ACHN (cell line): ENCODE measurements at regions not wholly inside any gene's neighbourhood (a gene's known extent, or its start where the extent isn't known, plus 50 kb on each side); places are given as distances from the start of the nearest gene placed in this dataset.
"Not testable (repeated sequence)": the region's sequence is repeated elsewhere in the genome, so short reads cannot be mapped to it uniquely, and the experiment has no call there.

Experiments
- DNase-seq: peaks from one replicate; pipeline ENCODE4 v3.0.0-alpha.2; 2015
- in situ Hi-C: cut with HindIII; loops from 2 replicates; pipeline ENCODE4 v1.10.0; 2017; ENCODE audit warnings: low sequenced_read_pairs, low pct_ligation_motif_present, low pct_unique_long_range_greater_than_20kb

DNA sequence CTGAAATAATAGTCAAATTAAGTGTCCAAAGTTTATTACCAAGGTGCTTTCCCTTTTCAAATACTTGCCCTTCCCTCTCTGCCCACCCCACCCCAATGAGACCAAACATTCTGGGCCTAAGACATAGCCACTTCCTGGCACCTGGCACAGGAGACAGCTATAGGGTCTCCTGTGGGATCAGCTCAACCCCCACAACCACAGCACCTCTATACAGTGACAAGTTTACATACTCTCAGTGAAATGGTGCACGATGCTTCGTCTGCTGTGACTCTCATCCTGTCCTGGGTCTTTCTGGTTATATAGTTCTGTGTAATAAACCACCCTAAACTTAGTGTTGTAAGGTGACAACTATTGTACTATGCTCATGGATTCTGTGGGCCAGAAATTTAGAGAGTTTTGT is 466.2 kb downstream of the FBXO15 start:
- no peak for DNase-seq
- in situ Hi-C loops = no loop called here

GRCh38 chr18:73679941-73680712 is 467.5 kb downstream of the FBXO15 start:
- peak; percentile 9 for DNase-seq
- in situ Hi-C loops = no loop called here

- in situ Hi-C loops = no loop called here
- no peak for DNase-seq
These were observed 470.2 kb downstream of the FBXO15 start for GRCh38 chr18:73677450-73677849.

GRCh38 chr18:73674125-73674865 is 473.3 kb downstream of the FBXO15 start:
- DNase-seq = no peak
- in situ Hi-C loops = no loop called here

DNA sequence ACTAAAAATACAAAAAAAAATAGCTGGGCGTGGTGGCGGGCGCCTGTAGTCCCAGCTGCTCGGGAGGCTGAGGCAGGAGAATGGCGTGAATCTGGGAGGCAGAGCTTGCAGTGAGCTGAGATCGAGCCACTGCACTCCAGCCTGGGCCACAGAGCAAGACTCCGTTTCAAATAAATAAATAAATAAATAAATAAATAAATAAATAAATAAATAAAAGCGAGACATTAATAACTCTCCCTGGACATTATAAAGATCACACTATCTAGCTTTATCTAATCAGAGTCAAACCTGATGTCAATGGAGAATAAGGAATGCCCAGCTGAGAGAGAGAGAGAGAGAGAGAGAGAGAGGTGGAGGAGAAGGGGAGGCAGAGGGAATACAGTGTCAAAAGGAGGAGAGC is 476.2 kb downstream of the FBXO15 start:
- in situ Hi-C loops, DNase-seq: not testable (repeated sequence)

GRCh38 chr18:73670524-73670923 is 477.1 kb downstream of the FBXO15 start:
- no peak for DNase-seq
- in situ Hi-C loops = no loop called here

GRCh38 chr18:73670039-73670438 is 477.6 kb downstream of the FBXO15 start:
- in situ Hi-C loops = no loop called here
- no peak for DNase-seq

DNA sequence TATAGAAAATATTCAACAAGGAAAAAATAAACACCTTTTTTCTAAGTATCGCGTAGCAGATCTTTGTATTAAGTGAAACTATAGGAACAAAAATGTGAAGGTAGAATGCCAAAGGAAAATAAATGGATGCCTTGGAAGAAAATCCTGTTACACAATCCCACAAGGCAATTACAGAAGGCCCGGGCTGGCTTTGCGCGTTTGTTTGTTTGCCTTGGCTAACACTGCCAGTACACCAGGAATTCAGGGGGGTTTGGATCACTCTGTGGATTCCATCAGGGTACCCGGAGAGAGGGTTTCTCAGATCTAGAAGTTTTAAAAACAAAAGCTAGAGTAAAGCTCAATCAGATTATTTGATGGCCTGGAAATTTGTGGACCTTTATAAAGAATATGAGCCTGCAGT is 478.3 kb downstream of the FBXO15 start:
- in situ Hi-C loops = no loop called here
- no peak for DNase-seq

DNA sequence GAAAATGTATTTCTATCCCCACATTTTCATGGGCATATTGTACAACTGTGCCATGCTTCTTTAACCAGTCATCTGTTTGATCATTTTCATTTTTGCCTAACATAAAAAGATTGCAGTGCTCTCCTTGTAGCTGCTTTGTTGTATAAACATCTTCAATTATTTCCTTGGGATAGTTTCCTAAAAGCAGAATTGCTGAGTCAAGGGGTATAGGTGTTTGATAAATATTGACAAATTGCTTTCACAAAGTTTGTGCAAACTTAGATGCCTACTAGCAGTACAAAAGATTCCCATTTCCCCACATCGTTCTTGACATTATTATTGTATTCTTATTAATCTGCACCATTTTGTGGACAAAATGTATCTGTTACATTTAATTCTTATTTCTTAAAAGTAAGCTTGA is 479.6 kb downstream of the FBXO15 start:
- in situ Hi-C loops = no loop called here
- no peak for DNase-seq

DNA sequence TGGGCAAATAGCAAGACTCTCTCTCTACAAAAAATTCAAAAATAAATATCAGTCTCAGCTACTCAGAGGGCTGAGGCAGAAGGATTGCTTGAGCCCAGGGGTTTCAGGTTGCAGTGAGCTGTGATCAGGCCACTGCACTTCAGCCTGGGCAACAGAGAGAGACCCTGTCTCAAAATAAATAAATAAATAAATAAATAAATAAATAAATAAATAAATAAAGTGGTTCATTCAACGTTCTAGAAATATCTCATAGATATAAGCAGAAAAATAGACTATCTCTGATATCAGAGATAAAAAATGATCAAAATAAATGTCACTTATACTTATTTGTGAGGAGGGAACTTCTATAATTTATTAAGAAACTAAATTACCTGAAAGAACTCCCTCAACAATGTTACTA is 480.9 kb downstream of the FBXO15 start:
- DNase-seq = no peak
- in situ Hi-C loops = no loop called here

DNA sequence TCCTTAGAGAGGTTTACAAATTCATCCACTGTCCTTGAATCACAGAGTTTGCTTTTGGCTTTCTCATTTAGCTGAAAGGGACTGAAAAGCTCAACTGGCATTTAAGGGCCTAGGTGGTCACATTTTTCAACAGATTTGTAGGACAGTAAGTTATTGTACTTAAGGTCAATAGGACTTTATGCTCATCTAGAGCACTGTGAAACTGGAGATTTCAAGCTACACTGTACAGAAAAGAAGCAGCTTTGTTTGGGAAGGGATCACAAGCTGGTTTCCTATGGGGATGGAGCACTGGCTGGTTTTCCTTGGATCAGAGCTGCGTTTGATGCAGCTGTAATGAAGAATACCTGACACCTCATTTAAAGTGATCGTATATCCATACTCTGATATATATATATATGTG is 482.7 kb downstream of the FBXO15 start:
- in situ Hi-C loops = no loop called here
- no peak for DNase-seq

DNA sequence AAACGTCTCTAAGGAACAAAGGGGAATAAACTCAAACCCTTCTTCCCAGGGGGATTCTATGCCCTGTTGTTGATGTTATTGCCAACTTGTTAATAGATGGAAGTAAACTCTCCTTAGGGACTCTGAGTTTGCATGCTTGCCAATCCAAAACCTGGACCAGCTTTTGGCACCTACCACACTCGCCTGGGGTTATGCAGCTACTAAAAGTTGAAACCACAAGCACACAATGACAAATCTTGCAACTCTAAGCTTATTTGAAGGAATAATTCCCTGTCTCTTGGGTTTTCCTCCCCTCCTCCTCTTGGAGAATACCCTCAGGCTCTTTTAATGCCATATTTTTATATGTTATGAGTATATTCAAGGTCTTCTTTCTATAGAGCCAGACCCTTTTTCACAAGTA is 484.1 kb downstream of the FBXO15 start:
- no peak for DNase-seq
- in situ Hi-C loops = no loop called here

DNA sequence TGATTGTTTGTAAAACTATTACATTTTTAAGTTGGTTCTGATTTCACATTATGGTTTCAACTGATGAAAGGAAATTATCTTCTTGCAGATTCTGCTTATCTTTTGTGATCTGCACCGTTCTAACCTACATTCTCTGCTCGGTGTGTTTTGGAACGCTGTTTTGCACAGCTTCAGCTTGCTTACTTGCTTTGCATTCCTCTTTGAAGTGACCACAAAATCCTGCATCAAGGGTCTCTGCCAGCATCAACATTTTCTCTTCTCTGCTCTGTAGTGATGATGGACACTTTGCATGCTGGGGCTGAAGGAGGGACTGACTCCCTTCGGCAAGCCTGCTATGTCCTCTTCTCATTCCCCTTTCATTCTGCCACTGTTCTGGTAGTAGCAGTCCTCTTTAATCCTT is 485.2 kb downstream of the FBXO15 start:
- in situ Hi-C loops = no loop called here
- DNase-seq = no peak

DNA sequence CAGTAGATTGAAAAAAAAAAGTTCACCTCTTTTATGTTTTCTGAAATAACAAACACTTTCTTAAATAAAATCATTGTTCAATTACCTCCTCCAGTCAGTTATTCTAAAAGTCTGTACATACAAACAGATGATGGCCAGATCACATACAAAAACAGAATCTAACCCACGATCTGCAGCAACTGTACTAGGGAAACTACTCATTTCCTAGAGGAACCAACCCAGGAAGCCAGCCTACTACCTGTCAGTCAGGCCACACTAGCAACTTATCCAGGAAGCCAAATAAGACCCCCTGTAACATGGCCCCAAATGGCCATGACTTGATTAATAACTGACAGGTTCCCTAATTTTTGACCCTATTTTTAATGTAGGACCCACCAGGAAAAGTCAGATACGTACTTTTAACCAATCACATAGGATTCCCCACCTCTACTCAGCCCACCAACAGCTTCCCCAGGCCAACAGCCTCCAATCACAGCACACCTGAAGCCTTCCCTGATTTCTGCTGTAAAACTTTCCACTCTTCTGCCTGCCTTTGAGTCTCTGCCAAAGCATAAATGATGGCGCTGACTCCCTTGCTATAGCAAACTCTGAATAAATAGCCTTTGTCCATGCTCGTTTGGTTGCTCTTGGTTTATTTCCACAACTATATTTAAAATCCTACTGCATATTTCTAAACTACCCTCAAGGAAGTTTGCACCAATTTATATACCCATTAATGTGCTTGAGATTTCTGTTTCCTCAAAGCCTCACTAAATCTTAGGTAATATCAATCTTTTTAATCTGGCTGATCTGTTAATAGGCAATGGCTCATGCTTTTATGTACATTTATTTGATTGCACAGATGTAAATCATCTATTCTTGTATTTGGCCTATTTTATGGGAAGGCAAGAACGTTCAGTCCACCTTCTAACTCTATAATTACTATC is 486.4 kb downstream of the FBXO15 start:
- in situ Hi-C loops = no loop called here
- no peak for DNase-seq

- no peak for DNase-seq
- in situ Hi-C loops = no loop called here
These were observed 490.9 kb downstream of the FBXO15 start for GRCh38 chr18:73656691-73657090.

DNA sequence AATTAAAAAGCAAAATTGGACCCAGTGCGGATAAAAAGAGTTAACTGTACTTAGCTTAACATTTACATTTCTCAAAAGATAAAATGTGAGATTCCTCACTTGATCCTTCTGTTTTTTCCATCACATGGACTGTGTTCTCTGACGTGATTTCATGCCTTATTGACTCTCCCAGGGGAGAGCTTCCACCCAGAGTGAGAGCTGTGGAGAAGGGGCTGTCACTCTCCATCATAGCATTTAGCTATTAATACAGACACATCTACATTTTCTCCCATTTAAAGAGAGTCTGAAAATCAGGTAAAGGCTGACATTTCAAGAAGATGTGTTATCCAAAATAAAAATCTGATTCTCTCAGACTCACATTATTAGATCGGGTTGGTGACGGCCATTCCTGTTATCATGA is 493.8 kb downstream of the FBXO15 start:
- DNase-seq = no peak
- in situ Hi-C loops = no loop called here

- no peak for DNase-seq
- in situ Hi-C loops = no loop called here
These were observed 494.4 kb downstream of the FBXO15 start for GRCh38 chr18:73653251-73653650.

DNA sequence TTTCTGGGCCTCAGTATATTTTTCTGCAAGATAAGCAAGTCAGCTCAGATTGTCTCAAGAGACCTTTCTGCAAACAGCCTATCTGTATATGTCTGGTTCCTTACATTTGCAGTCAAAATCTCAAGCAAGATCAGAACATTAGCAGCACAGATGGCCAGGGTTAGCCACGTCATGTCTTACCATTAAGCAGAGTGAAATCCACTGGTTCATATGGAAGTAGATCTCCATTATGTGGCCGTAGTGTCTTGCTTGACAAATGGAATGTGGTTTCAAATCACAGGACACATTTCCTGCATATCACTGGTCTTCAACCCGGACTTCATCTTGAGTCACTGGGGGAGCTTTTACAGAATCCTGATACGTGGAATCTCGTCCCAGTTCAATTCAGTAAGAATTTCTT is 500.2 kb downstream of the FBXO15 start:
- in situ Hi-C loops = no loop called here
- no peak for DNase-seq

DNA sequence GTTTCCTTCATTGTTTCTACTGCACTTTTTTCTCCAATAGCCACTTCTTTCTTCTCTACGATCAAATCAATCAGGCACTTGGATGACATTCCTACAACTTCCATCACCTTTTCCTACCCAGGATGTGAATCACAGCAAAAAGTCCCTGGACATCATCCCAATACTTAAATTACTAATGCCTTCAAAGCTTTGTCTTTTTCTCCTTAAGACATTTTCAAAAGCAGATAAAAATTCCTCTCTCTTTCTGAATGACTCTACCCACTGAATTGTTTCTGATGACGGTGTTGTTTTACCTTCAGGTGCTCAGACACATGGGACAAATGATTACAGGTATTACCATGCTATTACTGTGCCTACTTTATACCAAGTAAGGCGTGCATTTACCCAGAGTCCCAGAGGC is 500.9 kb downstream of the FBXO15 start:
- in situ Hi-C loops = no loop called here
- DNase-seq = peak; percentile 4
